Uterus (tissue), 2 donors: ENCODE measurements at regions not wholly inside any gene's neighbourhood (a gene's known extent, or its start where the extent isn't known, plus 50 kb on each side); places are given as distances from the start of the nearest gene placed in this dataset.

Experiments used
- CTCF ChIP-seq, 4 experiments: fragments of 200-600 bp in 2 of 4; fragments of 450-650 bp in 2 of 4; sonication (generic) in 2 of 4; IDR thresholded peaks; one replicate each; pipeline ENCODE4 v1.5.1; 2016 to 2019; ENCODE audit warnings: antibody characterized with exemption in 4 of 4, mild to moderate bottlenecking in 2 of 4, moderate library complexity in 1 of 4
- POLR2A ChIP-seq, 2 donors: fragments of 450-650 bp; IDR thresholded peaks; one replicate each; pipeline ENCODE4 v1.6.1; 2016; ENCODE audit warnings: antibody characterized with exemption in 2 of 2, mild to moderate bottlenecking in 1 of 2, moderate library complexity in 1 of 2

- TF ChIP-seq CTCF (IDR thresholded peaks at IDR 0.05) (no peak), POLR2A (IDR thresholded peaks at IDR 0.05) (no peak)
Observed at GRCh38 chr4:132865458-132865857, 283.6 kb upstream of the PCDH10 start.
